NCI-H524 (cell line): ENCODE measurements at regions not wholly inside any gene's neighbourhood (a gene's known extent, or its start where the extent isn't known, plus 50 kb on each side); places are given as distances from the start of the nearest gene placed in this dataset.
A peak's percentile ranks its signal among the peaks of the same experiment; 100 is the strongest.

ENCODE experiments used
- DNase-seq, 2 experiments: peaks; one replicate each; lab custom pipeline; 2025; lab: John Stamatoyannopoulos, UW

DNA sequence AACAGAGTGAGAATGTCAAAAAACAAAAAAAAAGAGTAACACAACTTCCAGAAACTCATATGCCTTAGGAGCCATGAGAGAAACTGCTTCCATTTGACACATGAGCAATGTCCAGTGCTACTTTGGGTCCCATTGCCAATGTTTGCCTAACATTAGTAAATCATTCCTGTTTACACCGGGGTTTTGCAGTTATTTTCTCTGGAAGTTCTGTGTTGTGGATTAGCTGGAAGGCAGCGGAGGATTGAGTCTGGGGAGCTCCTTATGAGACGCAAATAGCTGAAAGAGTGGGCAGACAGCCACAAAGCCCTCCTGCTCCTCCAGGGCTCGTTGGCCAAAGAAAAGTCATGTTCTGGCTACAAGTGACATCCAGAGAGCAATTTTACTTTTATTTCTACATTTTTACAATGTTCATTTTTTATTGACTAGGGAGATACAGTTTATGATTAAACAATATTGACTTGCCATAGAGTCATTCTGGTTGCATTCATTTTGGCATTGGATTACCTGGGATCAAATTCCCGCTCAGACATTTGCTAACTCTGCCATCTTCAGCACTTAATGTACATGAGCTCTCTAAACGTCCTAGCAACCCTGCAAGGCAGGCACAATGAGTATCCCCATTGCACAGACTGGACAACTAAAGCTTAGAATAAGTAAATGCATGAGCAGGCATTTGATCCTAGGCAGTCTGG is 66.4 kb upstream of the GALNT2 start:
- DNase-seq = no peak

GRCh38 chr1:230002164-230002803 is 64.8 kb upstream of the GALNT2 start:
- no peak for DNase-seq

- DNase-seq = no peak
Measured at GRCh38 chr1:230003409-230003808, 63.6 kb upstream of the GALNT2 start.

GRCh38 chr1:230005040-230005439 is 62.0 kb upstream of the GALNT2 start:
- peak in 1 of 2 experiments; percentile 14 for DNase-seq

- DNase-seq = no peak
Measured at GRCh38 chr1:230008721-230009120, 58.3 kb upstream of the GALNT2 start.

DNA sequence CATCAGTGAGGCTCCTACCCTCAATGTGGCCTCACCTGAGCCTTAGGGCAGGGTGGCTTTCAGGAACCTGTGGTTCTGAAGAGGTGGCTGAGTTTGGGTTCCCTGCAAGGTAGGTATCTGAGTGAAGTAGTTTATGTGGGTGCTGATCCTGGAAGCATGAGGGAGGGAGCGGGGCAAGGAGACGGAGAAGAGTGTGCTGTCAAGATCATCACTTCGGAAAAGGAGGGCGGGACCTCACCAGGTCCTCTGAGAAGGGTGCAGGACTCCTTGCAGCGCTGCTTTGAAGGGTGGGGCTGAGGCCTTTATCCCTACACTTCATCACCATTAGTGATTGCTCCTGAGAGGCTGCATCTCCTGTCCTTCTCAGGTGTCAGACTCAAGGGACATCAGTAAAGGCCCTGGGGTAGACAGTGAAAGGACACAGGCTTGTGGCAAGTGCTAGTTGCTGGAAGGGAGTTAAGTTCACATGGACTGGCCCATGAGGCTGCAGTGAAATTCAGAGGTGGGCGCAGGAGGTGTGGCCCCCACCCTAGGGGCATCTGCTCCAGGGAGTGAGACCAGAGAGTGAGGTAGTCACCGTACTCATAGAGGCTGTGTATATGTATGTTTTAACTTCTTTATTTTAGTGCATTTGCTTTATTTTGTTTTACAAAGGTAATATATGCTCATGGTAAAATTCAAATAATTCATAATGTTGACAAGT is 57.3 kb upstream of the GALNT2 start:
- no peak for DNase-seq

- no peak for DNase-seq
Measured at GRCh38 chr1:230010603-230011332, 56.3 kb upstream of the GALNT2 start.

DNA sequence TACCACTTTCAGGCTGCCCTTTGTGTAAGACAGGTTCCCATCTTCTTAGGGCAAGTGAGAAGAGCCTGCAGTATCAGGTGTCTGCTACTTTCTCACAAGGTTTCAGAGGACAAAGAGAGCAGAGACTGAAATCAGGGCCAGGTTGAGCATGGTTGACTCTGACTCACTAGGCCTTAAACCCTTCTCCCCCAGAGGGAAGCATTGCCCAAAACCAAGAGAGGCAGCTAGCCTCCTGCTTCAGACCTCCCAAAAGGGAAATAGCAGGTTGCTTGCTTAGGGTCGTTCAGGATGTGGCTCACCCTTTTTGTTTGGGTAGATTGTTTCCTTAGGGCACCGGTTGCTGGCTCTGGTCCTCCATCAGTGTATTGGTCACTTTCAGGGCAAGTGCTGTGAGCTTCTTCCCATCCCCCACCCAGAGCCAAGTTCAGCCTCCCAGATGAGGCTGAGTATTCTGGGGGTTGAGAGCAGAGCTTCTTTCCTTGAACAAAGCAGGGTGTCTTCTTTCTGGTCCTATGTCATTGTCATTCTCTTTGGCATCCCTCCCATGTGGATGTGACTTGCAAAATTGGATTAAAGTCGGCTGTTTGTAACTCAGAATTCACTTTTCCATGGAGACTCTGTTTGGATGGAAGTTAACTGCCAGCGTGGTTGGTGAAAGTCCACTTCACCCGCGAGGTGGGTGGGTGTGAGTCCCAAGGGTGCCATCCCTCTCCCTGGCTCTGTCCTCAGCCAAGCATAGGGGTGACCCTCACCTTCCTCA is 55.5 kb upstream of the GALNT2 start:
- DNase-seq = no peak

DNA sequence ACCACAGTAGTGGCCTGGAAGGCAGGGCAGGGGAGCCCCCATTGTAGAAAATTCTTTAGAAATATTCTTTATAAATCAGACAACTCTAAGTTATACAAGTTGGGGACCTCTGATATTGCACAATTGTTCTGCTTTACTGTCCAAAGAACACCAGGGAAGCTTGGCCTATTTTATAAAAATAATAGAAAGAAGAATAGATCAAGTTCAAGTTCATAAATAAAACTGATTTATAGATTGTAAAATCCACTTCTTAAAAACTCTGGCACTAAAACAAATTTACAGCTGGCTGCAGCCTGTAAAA is 55.0 kb upstream of the GALNT2 start:
- DNase-seq = no peak

DNA sequence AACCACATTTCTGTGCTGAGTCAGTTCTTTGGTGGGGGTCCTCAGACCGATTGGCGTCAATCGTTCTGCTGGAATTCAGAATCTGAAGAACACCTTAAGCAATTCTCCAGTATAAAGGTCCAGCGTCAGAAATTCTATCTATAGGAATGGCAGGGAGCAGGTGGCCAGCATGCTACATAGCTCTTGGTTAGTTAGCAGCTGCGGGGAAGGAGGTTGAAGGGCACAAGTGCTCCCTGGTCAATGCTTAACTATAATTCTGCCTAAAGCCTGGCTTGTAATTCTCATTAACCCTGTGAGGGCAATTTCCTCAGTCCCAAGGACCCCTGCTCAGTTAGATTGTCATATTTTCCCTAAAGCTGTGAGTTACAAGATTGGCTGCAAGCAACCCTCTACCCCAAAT is 54.3 kb upstream of the GALNT2 start:
- DNase-seq = peak in 1 of 2 experiments; percentile 0

DNA sequence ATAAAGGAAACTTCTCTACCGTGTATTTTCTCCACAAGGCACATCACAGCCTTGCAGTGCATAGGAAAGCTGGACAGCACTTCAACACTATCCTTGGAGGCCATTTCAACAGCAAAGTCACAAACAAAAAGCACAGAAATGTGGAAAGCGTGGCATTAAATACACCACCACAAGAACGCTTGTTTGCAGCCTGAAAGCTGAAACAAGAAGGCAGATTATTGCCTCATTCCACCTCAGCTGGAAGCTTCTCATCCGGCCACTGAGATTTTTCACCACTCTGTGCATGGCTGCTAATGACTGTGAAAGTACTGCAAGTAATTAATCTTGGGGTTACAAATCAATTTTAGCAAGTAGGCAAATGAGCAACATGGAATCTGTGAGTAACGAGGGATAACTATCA is 50.9 kb upstream of the GALNT2 start:
- DNase-seq = no peak
